ENCODE measurements at regions not wholly inside any gene's neighbourhood (a gene's known extent, or its start where the extent isn't known, plus 50 kb on each side); places are given as distances from the start of the nearest gene placed in this dataset.

- H3K9me3 ChIP-seq = no peaks in the 10 kb centered on the region
- no peak overlapping the region for H3K27ac ChIP-seq
- CTCF ChIA-PET = interaction anchor here (0.6 kb wide), 1 partner anchor 43 kb away, joined by 3 read pairs; no protein-coding TSS in a partner anchor
- H3K4me2 ChIP-seq = no peak overlapping the region
- no peak for ATAC-seq
- WGBS (ENCODE audit: missing lambda C conversion rate) = 4% methylated on average over 2 of the region's 2 CpGs
- H3K4me1 ChIP-seq = no peaks in the 10 kb centered on the region
- POLR2A ChIA-PET = no interaction called here
- FAIRE-seq = no peak
- TF ChIP-seq, protein P1, sequence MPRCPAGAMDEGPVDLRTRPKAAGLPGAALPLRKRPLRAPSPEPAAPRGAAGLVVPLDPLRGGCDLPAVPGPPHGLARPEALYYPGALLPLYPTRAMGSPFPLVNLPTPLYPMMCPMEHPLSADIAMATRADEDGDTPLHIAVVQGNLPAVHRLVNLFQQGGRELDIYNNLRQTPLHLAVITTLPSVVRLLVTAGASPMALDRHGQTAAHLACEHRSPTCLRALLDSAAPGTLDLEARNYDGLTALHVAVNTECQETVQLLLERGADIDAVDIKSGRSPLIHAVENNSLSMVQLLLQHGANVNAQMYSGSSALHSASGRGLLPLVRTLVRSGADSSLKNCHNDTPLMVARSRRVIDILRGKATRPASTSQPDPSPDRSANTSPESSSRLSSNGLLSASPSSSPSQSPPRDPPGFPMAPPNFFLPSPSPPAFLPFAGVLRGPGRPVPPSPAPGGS (IDR thresholded peaks at IDR 0.05) = no peak
- TF ChIP-seq USF2 (IDR thresholded peaks at IDR 0.05) = no peak
- TF ChIP-seq CBX2 (IDR thresholded peaks at IDR 0.05; ENCODE audit: borderline replicate concordance, low read depth) = no peak
- no peak for TF ChIP-seq RCOR1 (IDR thresholded peaks at IDR 0.05; ENCODE audit: low read depth, low read length)
- TF ChIP-seq ESRRA (IDR thresholded peaks at IDR 0.05; ENCODE audit: borderline replicate concordance, low read length) = no peak
- no peak for TF ChIP-seq CHD2 (IDR thresholded peaks at IDR 0.05; ENCODE audit: low read length, partially characterized antibody)
- TF ChIP-seq, protein P2, sequence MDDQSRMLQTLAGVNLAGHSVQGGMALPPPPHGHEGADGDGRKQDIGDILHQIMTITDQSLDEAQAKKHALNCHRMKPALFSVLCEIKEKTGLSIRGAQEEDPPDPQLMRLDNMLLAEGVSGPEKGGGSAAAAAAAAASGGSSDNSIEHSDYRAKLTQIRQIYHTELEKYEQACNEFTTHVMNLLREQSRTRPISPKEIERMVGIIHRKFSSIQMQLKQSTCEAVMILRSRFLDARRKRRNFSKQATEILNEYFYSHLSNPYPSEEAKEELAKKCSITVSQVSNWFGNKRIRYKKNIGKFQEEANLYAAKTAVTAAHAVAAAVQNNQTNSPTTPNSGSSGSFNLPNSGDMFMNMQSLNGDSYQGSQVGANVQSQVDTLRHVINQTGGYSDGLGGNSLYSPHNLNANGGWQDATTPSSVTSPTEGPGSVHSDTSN (IDR thresholded peaks at IDR 0.05) = no peak
- no peak for TF ChIP-seq CHD4 (IDR thresholded peaks at IDR 0.05; ENCODE audit: borderline replicate concordance)
- TF ChIP-seq EHMT2 (IDR thresholded peaks at IDR 0.05; ENCODE audit: low read depth) = no peak
- TF ChIP-seq RNF2 (IDR thresholded peaks at IDR 0.05; ENCODE audit: borderline replicate concordance, low read depth) = no peak
- TF ChIP-seq CEBPB (IDR thresholded peaks at IDR 0.05) = no peak
- TF ChIP-seq, protein P3, sequence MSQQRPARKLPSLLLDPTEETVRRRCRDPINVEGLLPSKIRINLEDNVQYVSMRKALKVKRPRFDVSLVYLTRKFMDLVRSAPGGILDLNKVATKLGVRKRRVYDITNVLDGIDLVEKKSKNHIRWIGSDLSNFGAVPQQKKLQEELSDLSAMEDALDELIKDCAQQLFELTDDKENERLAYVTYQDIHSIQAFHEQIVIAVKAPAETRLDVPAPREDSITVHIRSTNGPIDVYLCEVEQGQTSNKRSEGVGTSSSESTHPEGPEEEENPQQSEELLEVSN (IDR thresholded peaks at IDR 0.05; ENCODE audit: borderline replicate concordance, low read depth) = no peak
- TF ChIP-seq ZFP36 (IDR thresholded peaks at IDR 0.05; ENCODE audit: borderline replicate concordance, partially characterized antibody) = no peak
- no peak for TF ChIP-seq PHF8 (IDR thresholded peaks at IDR 0.05; ENCODE audit: borderline replicate concordance, low read depth)
- no peak for TF ChIP-seq MAZ (IDR thresholded peaks at IDR 0.05; ENCODE audit: borderline replicate concordance, low read depth, low read length)
- no peak for TF ChIP-seq NR3C1 (IDR thresholded peaks at IDR 0.05)
- TF ChIP-seq POLR2A (IDR thresholded peaks at IDR 0.05; ENCODE audit: low read length) = no peak
- TF ChIP-seq RARB (CRISPR knock-in tag; IDR thresholded peaks at IDR 0.05) = no peak
- no peak for TF ChIP-seq RFX5 (IDR thresholded peaks at IDR 0.05)
- no peak for TF ChIP-seq HES2 (IDR thresholded peaks at IDR 0.05)
- DNase-seq (ENCODE audit: low read depth in 1 of 2, low spot score in 1 of 2) = no peak
- no peak overlapping the region for H3K4me3 ChIP-seq
Observed at GRCh38 chr6:114398481-114398880, 55.7 kb upstream of the HS3ST5 start.

Small RNA genes in the stretch of these regions (small RNA-seq; reads per million reads assigned to genes)
- gene AL606845.1 = 0 to 0.35 (median 0) reads per million in 6 experiments
- gene RNU6-475P = 0 to 3.0 (median 0) reads per million in 6 experiments
